ENCODE measurements at regions not wholly inside any gene's neighbourhood (a gene's known extent, or its start where the extent isn't known, plus 50 kb on each side); places are given as distances from the start of the nearest gene placed in this dataset.

DNA sequence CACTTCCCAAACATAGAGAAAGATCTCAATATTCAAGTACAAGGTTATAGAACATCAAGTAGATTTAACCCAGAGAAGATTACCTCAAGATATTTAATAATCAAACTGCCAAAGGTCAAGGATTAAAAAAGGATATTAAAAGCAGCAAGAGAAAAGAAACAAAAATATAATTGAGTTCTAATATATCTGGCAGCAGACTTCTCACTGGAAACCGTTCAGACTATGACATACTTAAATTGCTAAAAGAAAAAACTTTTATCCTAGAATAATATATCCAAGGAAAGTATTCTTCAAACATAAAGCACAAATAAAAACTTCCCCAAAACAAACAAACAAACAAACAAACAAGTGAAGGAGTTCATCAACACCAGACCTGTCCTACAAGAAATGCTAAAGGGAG lies 92.4 kb downstream of the FSCB start:
- WGBS (ENCODE audit: low lambda C conversion rate): 3% methylated on average over 1 of the region's 1 CpG
- no peaks in the 10 kb centered on the region for H3K36me3 ChIP-seq (replicated peaks in 1 of 2; ENCODE audit: control insufficient read depth in 1 of 2, insufficient read depth in 2 of 2, low read length in 2 of 2)
- H3K27me3 ChIP-seq (ENCODE audit: control insufficient read depth in 1 of 2, insufficient read depth in 2 of 2, low read length in 2 of 2): no peaks in the 10 kb centered on the region
- ATAC-seq (no peak), FAIRE-seq (no peak), DNase-seq (ENCODE audit: low spot score) (no peak)
- intact Hi-C loops (cut with micrococcal nuclease; ENCODE audit: unreplicated experiment): no loop called here
- TF ChIP-seq EEA1 (CRISPR knock-in tag; IDR thresholded peaks at IDR 0.05; ENCODE audit: borderline replicate concordance) (no peak), BORCS8-MEF2B (CRISPR knock-in tag; IDR thresholded peaks at IDR 0.05) (no peak), ELF4 (CRISPR knock-in tag; IDR thresholded peaks at IDR 0.05; ENCODE audit: borderline replicate concordance) (no peak), SAP130 (CRISPR knock-in tag; IDR thresholded peaks at IDR 0.05; ENCODE audit: low read depth) (no peak), PRMT3 (CRISPR knock-in tag; IDR thresholded peaks at IDR 0.05; ENCODE audit: borderline replicate concordance, low read depth) (no peak), ZNF672 (CRISPR knock-in tag; IDR thresholded peaks at IDR 0.05) (no peak), ZNF629 (CRISPR knock-in tag; conservative IDR thresholded peaks at IDR 0.05) (no peak), ZMYM3 (CRISPR knock-in tag; IDR thresholded peaks at IDR 0.05) (no peak), GABPA (IDR thresholded peaks at IDR 0.05; ENCODE audit: low read depth, low read length) (no peak), GABPA (CRISPR knock-in tag; IDR thresholded peaks at IDR 0.05; ENCODE audit: low read depth) (no peak), ARHGAP35 (CRISPR knock-in tag; IDR thresholded peaks at IDR 0.05; ENCODE audit: borderline replicate concordance) (no peak), BRCA1 (CRISPR knock-in tag; IDR thresholded peaks at IDR 0.05) (no peak), MLLT10 (CRISPR knock-in tag; IDR thresholded peaks at IDR 0.05) (no peak), MBNL3 (CRISPR knock-in tag; conservative IDR thresholded peaks at IDR 0.05) (no peak), ZNF615 (CRISPR knock-in tag; IDR thresholded peaks at IDR 0.05; ENCODE audit: borderline replicate concordance) (no peak)
- TF ChIP-seq, protein P1, sequence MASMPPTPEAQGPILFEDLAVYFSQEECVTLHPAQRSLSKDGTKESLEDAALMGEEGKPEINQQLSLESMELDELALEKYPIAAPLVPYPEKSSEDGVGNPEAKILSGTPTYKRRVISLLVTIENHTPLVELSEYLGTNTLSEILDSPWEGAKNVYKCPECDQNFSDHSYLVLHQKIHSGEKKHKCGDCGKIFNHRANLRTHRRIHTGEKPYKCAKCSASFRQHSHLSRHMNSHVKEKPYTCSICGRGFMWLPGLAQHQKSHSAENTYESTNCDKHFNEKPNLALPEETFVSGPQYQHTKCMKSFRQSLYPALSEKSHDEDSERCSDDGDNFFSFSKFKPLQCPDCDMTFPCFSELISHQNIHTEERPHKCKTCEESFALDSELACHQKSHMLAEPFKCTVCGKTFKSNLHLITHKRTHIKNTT (CRISPR knock-in tag; IDR thresholded peaks at IDR 0.05): no peak
- TF ChIP-seq, protein P2, sequence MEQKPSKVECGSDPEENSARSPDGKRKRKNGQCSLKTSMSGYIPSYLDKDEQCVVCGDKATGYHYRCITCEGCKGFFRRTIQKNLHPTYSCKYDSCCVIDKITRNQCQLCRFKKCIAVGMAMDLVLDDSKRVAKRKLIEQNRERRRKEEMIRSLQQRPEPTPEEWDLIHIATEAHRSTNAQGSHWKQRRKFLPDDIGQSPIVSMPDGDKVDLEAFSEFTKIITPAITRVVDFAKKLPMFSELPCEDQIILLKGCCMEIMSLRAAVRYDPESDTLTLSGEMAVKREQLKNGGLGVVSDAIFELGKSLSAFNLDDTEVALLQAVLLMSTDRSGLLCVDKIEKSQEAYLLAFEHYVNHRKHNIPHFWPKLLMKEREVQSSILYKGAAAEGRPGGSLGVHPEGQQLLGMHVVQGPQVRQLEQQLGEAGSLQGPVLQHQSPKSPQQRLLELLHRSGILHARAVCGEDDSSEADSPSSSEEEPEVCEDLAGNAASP (CRISPR knock-in tag; IDR thresholded peaks at IDR 0.05; ENCODE audit: borderline replicate concordance): no peak
- TF ChIP-seq, protein P3, sequence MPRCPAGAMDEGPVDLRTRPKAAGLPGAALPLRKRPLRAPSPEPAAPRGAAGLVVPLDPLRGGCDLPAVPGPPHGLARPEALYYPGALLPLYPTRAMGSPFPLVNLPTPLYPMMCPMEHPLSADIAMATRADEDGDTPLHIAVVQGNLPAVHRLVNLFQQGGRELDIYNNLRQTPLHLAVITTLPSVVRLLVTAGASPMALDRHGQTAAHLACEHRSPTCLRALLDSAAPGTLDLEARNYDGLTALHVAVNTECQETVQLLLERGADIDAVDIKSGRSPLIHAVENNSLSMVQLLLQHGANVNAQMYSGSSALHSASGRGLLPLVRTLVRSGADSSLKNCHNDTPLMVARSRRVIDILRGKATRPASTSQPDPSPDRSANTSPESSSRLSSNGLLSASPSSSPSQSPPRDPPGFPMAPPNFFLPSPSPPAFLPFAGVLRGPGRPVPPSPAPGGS (CRISPR knock-in tag; IDR thresholded peaks at IDR 0.05): no peak
- TF ChIP-seq, protein P4, sequence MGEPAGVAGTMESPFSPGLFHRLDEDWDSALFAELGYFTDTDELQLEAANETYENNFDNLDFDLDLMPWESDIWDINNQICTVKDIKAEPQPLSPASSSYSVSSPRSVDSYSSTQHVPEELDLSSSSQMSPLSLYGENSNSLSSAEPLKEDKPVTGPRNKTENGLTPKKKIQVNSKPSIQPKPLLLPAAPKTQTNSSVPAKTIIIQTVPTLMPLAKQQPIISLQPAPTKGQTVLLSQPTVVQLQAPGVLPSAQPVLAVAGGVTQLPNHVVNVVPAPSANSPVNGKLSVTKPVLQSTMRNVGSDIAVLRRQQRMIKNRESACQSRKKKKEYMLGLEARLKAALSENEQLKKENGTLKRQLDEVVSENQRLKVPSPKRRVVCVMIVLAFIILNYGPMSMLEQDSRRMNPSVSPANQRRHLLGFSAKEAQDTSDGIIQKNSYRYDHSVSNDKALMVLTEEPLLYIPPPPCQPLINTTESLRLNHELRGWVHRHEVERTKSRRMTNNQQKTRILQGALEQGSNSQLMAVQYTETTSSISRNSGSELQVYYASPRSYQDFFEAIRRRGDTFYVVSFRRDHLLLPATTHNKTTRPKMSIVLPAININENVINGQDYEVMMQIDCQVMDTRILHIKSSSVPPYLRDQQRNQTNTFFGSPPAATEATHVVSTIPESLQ (CRISPR knock-in tag; conservative IDR thresholded peaks at IDR 0.05): no peak
- TF ChIP-seq, protein P5, sequence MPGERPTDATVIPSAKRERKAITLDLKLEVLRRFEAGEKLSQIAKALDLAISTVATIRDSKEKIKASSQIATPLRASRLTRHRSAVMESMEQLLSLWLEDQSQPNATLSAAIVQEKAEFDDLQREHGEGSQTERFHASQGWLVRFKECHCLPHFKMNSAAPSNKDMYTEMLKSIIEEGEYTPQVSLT (CRISPR knock-in tag; IDR thresholded peaks at IDR 0.05; ENCODE audit: borderline replicate concordance, low read depth): no peak
- H3K27ac ChIP-seq (ENCODE audit: extremely low read length, insufficient read depth, low read length): no peak overlapping the region
- in situ Hi-C loops (cut with HindIII; ENCODE audit: extremely low pct_ligation_motif_present, low pct_unique_long_range_greater_than_20kb): no loop called here
- H2AFZ ChIP-seq (ENCODE audit: low read length): no peak overlapping the region
- no TSS peak for BruUV-seq (replicated peaks)
- H3K79me2 ChIP-seq (ENCODE audit: insufficient read depth, low read length): no peaks in the 10 kb centered on the region
- H3K4me2 ChIP-seq (ENCODE audit: low read depth, low read length): no peak overlapping the region
- peaks cover 67% of the 10 kb centered on the region for H3K9me3 ChIP-seq (ENCODE audit: low read length)
- H4K20me1 ChIP-seq (ENCODE audit: insufficient read depth, low read length): no peaks in the 10 kb centered on the region
- no peak overlapping the region for H3K4me3 ChIP-seq (replicated peaks in 1 of 3; ENCODE audit: insufficient read depth in 1 of 3, low read depth in 2 of 3, low read length in 3 of 3)
- ChIA-PET CTCF (ENCODE audit: low intra/inter-chr PET ratio, low total read pairs) (no interaction called here), POLR2A (no interaction called here)
- no peaks in the 10 kb centered on the region for H3K4me1 ChIP-seq (ENCODE audit: insufficient read depth, low read length)
- H3K9ac ChIP-seq (ENCODE audit: insufficient read depth, low read depth, low read length): no peak overlapping the region
